Muscle of leg (tissue), 3 donors: ENCODE measurements at regions not wholly inside any gene's neighbourhood (a gene's known extent, or its start where the extent isn't known, plus 50 kb on each side); places are given as distances from the start of the nearest gene placed in this dataset.
A peak's percentile ranks its signal among the peaks of the same experiment; 100 is the strongest.

Experiments used
- DNase-seq: peaks from one replicate; pipeline ENCODE4 v3.0.0; 2013
- H3K27ac ChIP-seq: one replicate; pipeline ENCODE4 v1.5.1; 2013; ENCODE audit warnings: mild to moderate bottlenecking, low read length, control low read depth
- H3K27me3 ChIP-seq: one replicate; pipeline ENCODE4 v1.6.1; 2013; ENCODE audit warnings: low read length; ENCODE audit not compliant: control insufficient read depth, insufficient read depth
- H3K36me3 ChIP-seq: one replicate; pipeline ENCODE4 v1.6.1; 2013; ENCODE audit warnings: low read length; ENCODE audit not compliant: control insufficient read depth, insufficient read depth
- H3K4me1 ChIP-seq: one replicate; pipeline ENCODE4 v1.6.1; 2013; ENCODE audit warnings: low read length; ENCODE audit not compliant: control insufficient read depth, insufficient read depth
- H3K4me3 ChIP-seq: one replicate; pipeline ENCODE4 v1.5.1; 2013; ENCODE audit warnings: low read length, control low read depth
- H3K9me3 ChIP-seq: replicated peaks from 2 replicates; pipeline ENCODE4 v1.6.1; 2013; ENCODE audit warnings: low read depth, low read length; ENCODE audit not compliant: control insufficient read depth
- WGBS: methylation state at CpG from one replicate; pipeline ENCODE4 v1.1.5; 2013; ENCODE audit warnings: missing lambda C conversion rate; ENCODE audit not compliant: insufficient coverage; 5-methylcytosine and 5-hydroxymethylcytosine counted together

- no CpG with 5 or more reads among the region's 1 CpG for WGBS
- H3K36me3 ChIP-seq = no peaks in the 10 kb centered on the region
- no peak overlapping the region for H3K27ac ChIP-seq
- no peak for DNase-seq
- no peaks in the 10 kb centered on the region for H3K4me1 ChIP-seq
- no peaks in the 10 kb centered on the region for H3K27me3 ChIP-seq
- peaks cover 13% of the 10 kb centered on the region for H3K9me3 ChIP-seq
- no peak overlapping the region for H3K4me3 ChIP-seq
Observed at GRCh38 chr2:16062471-16063250, 122.3 kb downstream of the MYCN start.

- Histone ChIP-seq H3K9me3 (peaks cover 13% of the 10 kb centered on the region), H3K27me3 (no peaks in the 10 kb centered on the region), H3K4me1 (no peaks in the 10 kb centered on the region), H3K36me3 (no peaks in the 10 kb centered on the region), H3K27ac (no peak overlapping the region), H3K4me3 (no peak overlapping the region)
- DNase-seq = no peak
- no CpG with 5 or more reads among the region's 2 CpGs for whole genome bisulfite sequencing
Observed at GRCh38 chr2:16061441-16062217, 121.3 kb downstream of the MYCN start.

GRCh38 chr2:16060936-16061338 is 120.6 kb downstream of the MYCN start:
- Histone ChIP-seq H3K27me3 (no peaks in the 10 kb centered on the region), H3K4me1 (peaks cover 2% of the 10 kb centered on the region), H3K4me3 (no peak overlapping the region), H3K36me3 (no peaks in the 10 kb centered on the region), H3K9me3 (peaks cover 13% of the 10 kb centered on the region), H3K27ac (no peak overlapping the region)
- 80% methylated on average over 2 of the region's 3 CpGs for WGBS
- no peak for DNase-seq

GRCh38 chr2:16060125-16060935 is 120.0 kb downstream of the MYCN start:
- WGBS = 38% methylated on average over 1 of the region's 3 CpGs
- no peak for DNase-seq

GRCh38 chr2:16059393-16060016 is 119.2 kb downstream of the MYCN start:
- Histone ChIP-seq H3K4me1 (peaks cover 5% of the 10 kb centered on the region), H3K9me3 (peaks cover 13% of the 10 kb centered on the region), H3K36me3 (no peaks in the 10 kb centered on the region), H3K4me3 (no peak overlapping the region), H3K27me3 (no peaks in the 10 kb centered on the region), H3K27ac (no peak overlapping the region)
- WGBS = no CpG with 5 or more reads among the region's 4 CpGs
- no peak for DNase-seq

More at GRCh38 chr2:16060125-16060935, 120.0 kb downstream of the MYCN start:
- Histone ChIP-seq H3K4me1 (peaks cover 5% of the 10 kb centered on the region), H3K27ac (no peak overlapping the region), H3K36me3 (no peaks in the 10 kb centered on the region), H3K9me3 (peaks cover 13% of the 10 kb centered on the region), H3K4me3 (no peak overlapping the region), H3K27me3 (no peaks in the 10 kb centered on the region)

- Histone ChIP-seq H3K9me3 (peaks cover 11% of the 10 kb centered on the region), H3K4me3 (no peak overlapping the region), H3K36me3 (no peaks in the 10 kb centered on the region), H3K27me3 (no peaks in the 10 kb centered on the region), H3K4me1 (peaks cover 5% of the 10 kb centered on the region), H3K27ac (no peak overlapping the region)
- no peak for DNase-seq
- 100% methylated on average over 1 of the region's 3 CpGs for WGBS
Observed at GRCh38 chr2:16058747-16059358, 118.5 kb downstream of the MYCN start.

- Histone ChIP-seq H3K27me3 (no peaks in the 10 kb centered on the region), H3K27ac (no peak overlapping the region), H3K4me3 (no peak overlapping the region), H3K4me1 (peaks cover 5% of the 10 kb centered on the region), H3K36me3 (no peaks in the 10 kb centered on the region), H3K9me3 (peaks cover 6% of the 10 kb centered on the region)
- DNase-seq = peak; percentile 36
- WGBS = 58% methylated on average over 4 of the region's 6 CpGs
Observed at GRCh38 chr2:16058256-16058655, 117.9 kb downstream of the MYCN start.

GRCh38 chr2:16057661-16058060 is 117.3 kb downstream of the MYCN start:
- Histone ChIP-seq H3K27ac (no peak overlapping the region), H3K27me3 (no peaks in the 10 kb centered on the region), H3K4me1 (peaks cover 5% of the 10 kb centered on the region), H3K4me3 (no peak overlapping the region), H3K9me3 (no peaks in the 10 kb centered on the region), H3K36me3 (no peaks in the 10 kb centered on the region)
- no peak for DNase-seq
- WGBS = 87% methylated on average over 9 of the region's 10 CpGs

GRCh38 chr2:16055848-16056580 is 115.7 kb downstream of the MYCN start:
- H3K36me3 ChIP-seq = no peaks in the 10 kb centered on the region
- no peaks in the 10 kb centered on the region for H3K9me3 ChIP-seq
- H3K4me3 ChIP-seq = no peak overlapping the region
- WGBS = 13% methylated on average over 6 of the region's 7 CpGs
- no peaks in the 10 kb centered on the region for H3K27me3 ChIP-seq
- no peak overlapping the region for H3K27ac ChIP-seq
- no peak for DNase-seq
- peaks cover 9% of the 10 kb centered on the region for H3K4me1 ChIP-seq
